DMS 273 (cell line): ENCODE measurements at regions not wholly inside any gene's neighbourhood (a gene's known extent, or its start where the extent isn't known, plus 50 kb on each side); places are given as distances from the start of the nearest gene placed in this dataset.
A peak's percentile ranks its signal among the peaks of the same experiment; 100 is the strongest.

Experiments
- DNase-seq: peaks from one replicate; lab custom pipeline; 2025; ENCODE audit not compliant: unreplicated experiment; lab: John Stamatoyannopoulos, UW

DNA sequence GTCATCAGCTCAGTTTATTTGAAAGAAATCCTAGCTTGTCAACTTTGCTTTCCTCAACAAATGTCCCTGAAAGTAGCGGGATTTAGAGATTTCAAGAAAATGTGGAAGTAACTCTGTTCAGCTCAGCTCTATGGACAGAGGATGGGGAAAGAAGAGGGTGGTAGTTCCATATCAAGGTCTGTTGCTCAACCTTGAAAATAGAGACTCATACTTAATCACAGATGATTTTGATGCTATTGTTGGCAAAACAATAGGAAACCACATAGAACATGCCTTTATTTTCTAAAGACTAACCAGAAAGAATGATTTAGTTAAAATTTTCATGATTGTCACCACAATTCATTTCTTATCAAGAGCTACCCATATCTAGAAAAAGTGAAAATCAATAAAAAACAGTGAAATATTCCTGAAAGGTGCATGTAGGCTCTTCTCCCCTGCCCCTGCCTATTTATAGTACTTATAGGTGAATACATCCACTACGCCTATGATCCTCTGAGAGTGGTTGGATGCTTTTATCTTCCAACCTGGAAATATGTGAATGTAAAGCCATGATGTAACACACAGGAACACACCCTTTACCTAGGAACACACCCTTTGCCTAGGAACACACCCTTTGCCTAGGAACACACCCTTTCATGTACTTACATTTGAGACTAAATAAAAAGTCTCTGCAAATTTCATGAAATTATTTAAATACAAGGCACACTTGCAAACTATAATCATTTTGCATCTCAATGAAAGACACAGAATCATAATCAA is 65.8 kb downstream of the ETAA1 start:
- DNase-seq = no peak

GRCh38 chr2:67463810-67464209 is 66.7 kb downstream of the ETAA1 start:
- peak; percentile 76 for DNase-seq

DNA sequence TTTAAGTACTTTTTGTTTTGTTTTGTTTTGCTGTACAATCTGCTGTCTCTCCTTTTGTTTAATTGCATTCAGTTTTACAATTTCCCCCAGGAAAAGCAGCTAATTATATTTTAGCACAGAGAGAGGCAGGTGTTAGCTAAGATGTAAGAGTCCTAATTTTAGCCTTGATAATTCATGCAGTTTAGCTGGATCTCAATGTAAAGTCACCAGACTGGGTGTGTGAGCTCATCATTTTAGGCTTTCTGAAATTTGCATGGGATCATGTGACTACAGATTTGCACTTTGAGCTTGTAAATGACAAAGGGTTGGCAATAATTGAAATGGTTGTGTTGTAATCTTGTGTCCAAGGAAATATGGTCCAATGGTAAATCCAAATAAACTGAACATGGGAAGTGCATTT is 68.5 kb downstream of the ETAA1 start:
- peak; percentile 42 for DNase-seq

DNA sequence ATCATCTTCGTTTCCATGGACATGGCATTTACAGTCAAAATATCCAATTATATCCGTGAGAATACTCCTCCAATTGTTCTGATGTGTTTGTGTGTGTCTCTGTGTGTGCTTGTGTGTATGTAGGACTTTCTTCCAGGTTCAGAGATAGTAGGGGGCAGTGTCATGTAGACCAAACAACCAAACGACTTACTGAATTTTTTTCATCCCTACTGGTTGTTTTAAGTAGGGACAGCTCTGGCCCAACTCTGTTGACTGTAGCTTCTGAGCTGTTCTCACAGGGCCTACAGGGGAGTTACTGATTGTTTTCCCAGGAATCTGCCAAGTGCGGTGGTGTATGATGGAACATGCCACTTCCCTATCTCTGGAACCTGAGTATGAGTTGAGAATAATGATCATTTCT is 69.6 kb downstream of the ETAA1 start:
- DNase-seq = no peak

DNA sequence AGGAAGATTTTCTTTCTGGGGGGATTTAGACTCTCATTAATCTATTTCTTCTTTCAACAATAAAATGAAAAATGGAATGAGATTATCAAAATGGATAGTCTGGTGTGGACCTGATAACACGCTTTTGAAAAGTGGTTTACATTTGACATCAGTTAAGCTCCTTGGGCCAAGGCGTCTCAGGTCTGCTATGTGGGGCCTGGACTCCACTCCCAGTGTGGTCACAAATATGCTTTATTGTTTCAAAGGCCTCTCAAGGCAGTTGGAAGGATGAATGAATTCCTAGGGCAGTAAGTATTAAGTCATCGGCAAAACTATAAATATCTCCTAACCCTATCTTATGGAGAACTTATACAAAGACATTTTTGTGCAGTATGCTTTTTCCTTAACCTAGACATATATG is 74.5 kb downstream of the ETAA1 start:
- DNase-seq = no peak

- peak; percentile 59 for DNase-seq
Observed at GRCh38 chr2:67476809-67477790, 80.0 kb downstream of the ETAA1 start.

- no peak for DNase-seq
Observed at GRCh38 chr2:67479261-67479660, 82.1 kb downstream of the ETAA1 start.

GRCh38 chr2:67485431-67485830 is 88.3 kb downstream of the ETAA1 start:
- no peak for DNase-seq

GRCh38 chr2:67486041-67486796 is 89.1 kb downstream of the ETAA1 start:
- DNase-seq = no peak

GRCh38 chr2:67487993-67488392 is 90.9 kb downstream of the ETAA1 start:
- DNase-seq = no peak

DNA sequence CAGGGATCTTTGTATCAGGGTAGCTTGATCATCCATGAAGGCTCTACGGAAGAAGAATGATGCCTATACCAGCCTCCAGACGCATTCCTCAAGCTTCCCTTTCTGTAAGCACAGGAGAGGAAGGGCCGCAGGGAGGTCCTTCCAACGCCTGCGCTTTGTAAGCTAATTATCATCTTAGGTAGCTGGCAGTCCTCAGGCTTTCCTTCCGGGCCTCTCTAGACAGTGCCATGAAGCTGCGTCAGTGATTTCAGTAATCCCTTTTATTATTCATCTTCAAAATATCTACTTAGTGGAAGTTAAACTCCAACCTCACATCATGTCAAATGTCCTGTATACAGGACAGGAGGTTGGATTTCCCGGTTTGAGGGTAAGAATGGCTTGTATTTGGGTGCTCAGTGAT is 92.3 kb downstream of the ETAA1 start:
- DNase-seq = no peak

GRCh38 chr2:67498931-67499330 is 101.8 kb downstream of the ETAA1 start:
- no peak for DNase-seq

- DNase-seq = no peak
Observed at GRCh38 chr2:67499989-67500388, 102.9 kb downstream of the ETAA1 start.

DNA sequence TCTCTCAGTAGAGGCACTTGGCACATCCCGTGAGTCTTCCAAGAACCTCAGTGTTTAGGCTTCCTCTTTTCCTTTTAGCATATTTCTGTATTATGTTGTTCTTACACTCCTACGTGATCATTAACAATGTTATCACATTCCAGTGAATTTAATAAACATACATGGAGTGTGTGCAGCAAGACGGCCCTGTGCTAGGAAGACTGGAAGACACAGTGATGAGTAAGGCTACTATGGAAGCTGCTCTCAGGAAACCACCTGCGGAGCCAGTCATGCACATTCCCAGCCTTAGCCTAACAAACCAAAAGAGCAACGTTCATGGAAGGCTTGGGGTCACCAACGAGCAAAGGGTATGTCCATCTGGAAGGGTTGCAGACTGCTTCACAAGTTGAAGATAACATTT is 103.4 kb downstream of the ETAA1 start:
- DNase-seq = no peak

- no peak for DNase-seq
Observed at GRCh38 chr2:67502346-67503065, 105.4 kb downstream of the ETAA1 start.

- DNase-seq = no peak
Observed at GRCh38 chr2:67503066-67503795, 106.1 kb downstream of the ETAA1 start.

DNA sequence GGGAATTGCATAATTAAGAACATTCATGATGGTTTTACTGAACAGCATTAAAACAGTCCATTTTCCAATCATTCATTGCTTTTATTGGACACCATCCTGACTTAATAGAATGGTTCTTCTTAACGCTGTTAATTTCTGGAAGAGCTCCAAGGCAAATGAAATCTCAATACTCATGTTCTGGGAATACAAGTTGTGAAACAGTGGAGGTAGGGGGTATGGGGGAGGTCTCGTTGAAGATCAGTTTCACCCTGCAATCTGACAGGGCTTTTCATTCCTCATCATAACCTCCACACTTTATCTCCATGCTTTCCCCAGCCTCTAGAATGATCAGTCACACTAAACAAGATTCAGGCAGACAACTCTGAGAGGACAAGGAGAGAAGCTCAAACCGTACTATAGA is 113.6 kb downstream of the ETAA1 start:
- no peak for DNase-seq

- DNase-seq = no peak
Observed at GRCh38 chr2:67514515-67514914, 117.4 kb downstream of the ETAA1 start.

DNA sequence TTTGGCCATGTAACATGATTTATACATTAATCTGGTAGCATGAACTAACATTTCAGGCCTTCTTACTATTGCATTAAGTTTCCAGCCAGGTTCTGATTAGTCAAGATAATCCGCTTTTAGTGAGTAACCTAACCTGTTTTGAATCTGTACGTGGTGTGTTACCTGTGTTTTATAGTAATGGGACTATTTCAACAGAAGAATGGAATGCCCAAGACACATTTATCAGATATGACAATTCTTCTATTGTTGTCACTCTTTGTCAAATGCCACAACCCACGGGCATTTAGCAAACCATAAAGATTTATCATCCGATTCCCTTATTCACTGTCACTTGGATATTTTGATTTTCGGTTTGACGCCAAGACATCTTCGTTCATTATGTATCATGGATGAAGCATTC is 117.9 kb downstream of the ETAA1 start:
- DNase-seq = no peak

- DNase-seq = no peak
Observed at GRCh38 chr2:67515538-67515937, 118.4 kb downstream of the ETAA1 start.
